AG09309 (cell line): ENCODE measurements at regions not wholly inside any gene's neighbourhood (a gene's known extent, or its start where the extent isn't known, plus 50 kb on each side); places are given as distances from the start of the nearest gene placed in this dataset.
A peak's percentile ranks its signal among the peaks of the same experiment; 100 is the strongest.
"Not testable (repeated sequence)": the region's sequence is repeated elsewhere in the genome, so short reads cannot be mapped to it uniquely, and the experiment has no call there.

Source experiments
- DNase-seq: peaks from one replicate; pipeline ENCODE4 v3.0.0-alpha.2; 2010; ENCODE audit warnings: low read depth
- H3K4me3 ChIP-seq: 2 replicates; pipeline ENCODE4 v1.5.1; 2011; ENCODE audit warnings: mild to moderate bottlenecking, low read depth, low read length, moderate library complexity; ENCODE audit not compliant: control insufficient read depth
- CTCF ChIP-seq: IDR thresholded peaks from 2 replicates; pipeline ENCODE4 v1.5.1; 2011; ENCODE audit warnings: mild to moderate bottlenecking, low read depth, low read length, inconsistent platforms; ENCODE audit not compliant: insufficient read depth, control insufficient read depth; ENCODE audit errors: missing control alignments

GRCh38 chr17:72462407-72462806, 341.6 kb downstream of the SOX9 start:
- no peak overlapping the region for H3K4me3 ChIP-seq
- TF ChIP-seq CTCF: no peak
- no peak for DNase-seq

GRCh38 chr17:72462814-72463213, 342.0 kb downstream of the SOX9 start:
- no peak for DNase-seq
- TF ChIP-seq CTCF: no peak
- H3K4me3 ChIP-seq: no peak overlapping the region

DNA sequence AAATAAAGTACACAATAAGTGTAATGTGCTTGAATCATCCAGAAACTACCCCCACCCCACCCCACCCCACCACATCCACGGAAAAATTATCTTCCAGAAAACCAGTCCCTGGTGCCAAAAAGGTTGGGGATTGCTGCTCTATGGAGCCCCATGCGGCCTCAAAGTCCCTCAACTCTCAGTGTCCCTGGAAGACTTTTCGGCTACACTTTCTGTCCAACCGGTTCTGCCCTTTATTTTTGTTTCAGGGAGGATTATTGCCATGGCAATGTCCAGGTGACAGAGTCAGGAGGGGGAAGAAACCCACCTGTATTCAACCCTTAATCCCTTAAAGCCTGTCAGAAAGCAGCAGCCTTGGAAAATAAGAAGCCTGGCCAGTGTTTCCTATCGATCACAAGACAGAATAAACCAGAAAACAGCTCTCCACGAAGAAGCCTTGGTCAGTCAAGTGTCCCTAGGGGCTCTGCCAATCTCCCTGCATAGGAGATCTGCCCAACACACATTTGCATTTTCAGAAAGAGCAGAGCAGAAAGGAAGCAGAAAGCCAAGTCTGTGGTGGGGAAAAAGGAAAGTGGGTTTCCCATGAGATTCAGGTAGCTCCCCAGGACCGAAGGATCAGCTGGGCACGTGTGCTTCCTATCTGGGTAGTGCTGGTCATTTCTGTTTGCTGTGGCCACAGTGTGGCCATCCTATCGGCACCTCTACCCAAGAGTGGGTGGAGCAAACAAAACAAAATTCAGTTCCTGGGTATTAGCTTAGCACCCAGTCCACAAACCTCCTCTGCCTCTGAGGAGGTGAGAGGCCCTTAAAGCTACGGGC, 342.7 kb downstream of the SOX9 start:
- no peak for DNase-seq
- no peak overlapping the region for H3K4me3 ChIP-seq
- no peak for TF ChIP-seq CTCF

GRCh38 chr17:72464221-72464620, 343.4 kb downstream of the SOX9 start:
- DNase-seq: not testable (repeated sequence)

GRCh38 chr17:72465191-72466024, 344.6 kb downstream of the SOX9 start:
- DNase-seq: peak; percentile 67

More at GRCh38 chr17:72464221-72464620, 343.4 kb downstream of the SOX9 start:
- H3K4me3 ChIP-seq: not testable (repeated sequence)

GRCh38 chr17:72466199-72466598, 345.4 kb downstream of the SOX9 start:
- no peak overlapping the region for H3K4me3 ChIP-seq
- peak; percentile 13 for TF ChIP-seq CTCF
- no peak for DNase-seq

More at GRCh38 chr17:72465191-72466024, 344.6 kb downstream of the SOX9 start:
- TF ChIP-seq CTCF: no peak
- no peak overlapping the region for H3K4me3 ChIP-seq

DNA sequence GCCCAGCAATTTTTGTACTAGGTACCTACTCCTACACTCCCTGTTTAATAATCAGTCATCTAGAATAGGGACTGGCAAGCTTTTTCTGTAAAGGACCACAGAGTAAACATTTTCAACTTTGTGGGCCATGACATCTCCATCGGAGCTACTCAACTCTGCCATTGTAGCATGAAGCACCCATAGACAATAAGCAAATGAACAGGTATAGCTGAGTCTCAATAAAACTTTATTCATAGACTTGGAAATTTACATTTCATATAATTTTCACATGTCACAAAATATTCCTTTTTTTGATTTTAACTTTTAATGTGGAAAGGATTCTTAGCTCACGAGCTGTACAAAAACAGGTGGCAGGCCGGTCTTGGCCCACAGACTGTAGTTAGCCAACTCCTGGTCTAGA, 345.8 kb downstream of the SOX9 start:
- H3K4me3 ChIP-seq: no peak overlapping the region
- DNase-seq: no peak
- no peak for TF ChIP-seq CTCF
